WTC11 (cell line): ENCODE measurements at regions not wholly inside any gene's neighbourhood (a gene's known extent, or its start where the extent isn't known, plus 50 kb on each side); places are given as distances from the start of the nearest gene placed in this dataset.

Source experiments
- ATAC-seq: fragments of 200-7000 bp; cut with Tn5 transposase; 2 replicates; pipeline ENCODE4 v1.10.0; 2021; ENCODE audit warnings: mild to moderate bottlenecking, moderate library complexity
- CTCF ChIA-PET: fragments of 300-600 bp; sonication (Branson Sonifier 250); formaldehyde crosslinking; loops from one replicate; lab custom pipeline; 2021; ENCODE audit warnings: antibody characterized with exemption; lab: Charles Lee
- POLR2A ChIA-PET: fragments of 350-600 bp; sonication (Branson Sonifier 250); formaldehyde crosslinking; loops from one replicate; lab custom pipeline; 2021; ENCODE audit warnings: antibody characterized with exemption; lab: Charles Lee
- DNase-seq: peaks from one replicate; pipeline ENCODE4 v3.0.0; 2021; ENCODE audit warnings: low spot score
- H3K27ac Mint-ChIP-seq: 2 replicates; pipeline ENCODE4 v1.8.0; 2021; ENCODE audit warnings: mixed read lengths
- H3K27me3 Mint-ChIP-seq: 2 replicates; pipeline ENCODE4 v1.8.0; 2021; ENCODE audit warnings: low read depth, mild to moderate bottlenecking, moderate library complexity, mixed read lengths
- H3K36me3 Mint-ChIP-seq: 2 replicates; pipeline ENCODE4 v1.8.0; 2021; ENCODE audit warnings: mixed read lengths
- H3K4me1 Mint-ChIP-seq: 2 replicates; pipeline ENCODE4 v1.8.0; 2022; ENCODE audit warnings: mixed read lengths
- H3K4me3 Mint-ChIP-seq: 2 replicates; pipeline ENCODE4 v1.8.0; 2021; ENCODE audit warnings: mild to moderate bottlenecking, moderate library complexity, mixed read lengths
- H3K9me3 Mint-ChIP-seq: 2 replicates; pipeline ENCODE4 v1.8.0; 2021; ENCODE audit warnings: mixed read lengths
- CREB1 ChIP-seq: sonication (generic); formaldehyde crosslinking; IDR thresholded peaks from 2 replicates; pipeline ENCODE4 v1.8.0; 2023; ENCODE audit warnings: mild to moderate bottlenecking, missing genetic modification reagents
- NFATC4 ChIP-seq: fragments of 250-450 bp; sonication (Bioruptor Pico); IDR thresholded peaks from 2 replicates; pipeline ENCODE4 v1.9.0; 2021; ENCODE audit warnings: mild to moderate bottlenecking
- NFYB ChIP-seq: sonication (generic); formaldehyde crosslinking; conservative IDR thresholded peaks from 2 replicates; pipeline ENCODE4 v1.8.0; 2022; ENCODE audit warnings: low read depth, missing genetic modification reagents
- PRRX2 ChIP-seq: fragments of 250-450 bp; sonication (Bioruptor Pico); IDR thresholded peaks from 2 replicates; pipeline ENCODE4 v1.8.0; 2021; ENCODE audit warnings: mild to moderate bottlenecking
- RELA ChIP-seq: sonication (generic); formaldehyde crosslinking; IDR thresholded peaks from 2 replicates; pipeline ENCODE4 v1.8.1; 2022; ENCODE audit warnings: missing genetic modification reagents, mild to moderate bottlenecking, borderline replicate concordance
- SP1 ChIP-seq: sonication (generic); formaldehyde crosslinking; conservative IDR thresholded peaks from 2 replicates; pipeline ENCODE4 v1.8.1; 2022; ENCODE audit warnings: missing genetic modification reagents
- TP53 ChIP-seq: sonication (generic); formaldehyde crosslinking; IDR thresholded peaks from 2 replicates; pipeline ENCODE4 v1.8.1; 2023; ENCODE audit warnings: mild to moderate bottlenecking, missing genetic modification reagents
- ZNF396 ChIP-seq: fragments of 250-450 bp; sonication (Bioruptor Pico); IDR thresholded peaks from 2 replicates; pipeline ENCODE4 v1.8.0; 2021; ENCODE audit warnings: mild to moderate bottlenecking, moderate library complexity, borderline replicate concordance
- TF ChIP-seq, protein P1 (sequence below): fragments of 250-450 bp; sonication (Bioruptor Pico); IDR thresholded peaks from 2 replicates; pipeline ENCODE4 v2.1.2; 2022; ENCODE audit warnings: mild to moderate bottlenecking, moderate library complexity
- TF ChIP-seq, protein P2 (sequence below): fragments of 250-450 bp; sonication (Bioruptor Pico); IDR thresholded peaks from 2 replicates; pipeline ENCODE4 v1.8.0; 2021; ENCODE audit warnings: mild to moderate bottlenecking
- TF ChIP-seq, protein P3 (sequence below): sonication (generic); formaldehyde crosslinking; IDR thresholded peaks from 2 replicates; pipeline ENCODE4 v1.8.0; 2023; ENCODE audit warnings: missing genetic modification reagents, mild to moderate bottlenecking, borderline replicate concordance
- TF ChIP-seq, protein P4 (sequence below): sonication (generic); formaldehyde crosslinking; IDR thresholded peaks from 2 replicates; pipeline ENCODE4 v1.8.1; 2023; ENCODE audit warnings: mild to moderate bottlenecking, missing genetic modification reagents
- TF ChIP-seq, protein P5 (sequence below): fragments of 250-450 bp; sonication (Bioruptor Pico); IDR thresholded peaks from 2 replicates; pipeline ENCODE4 v1.9.0; 2021; ENCODE audit warnings: mild to moderate bottlenecking, borderline replicate concordance
- TF ChIP-seq, protein P6 (sequence below): sonication (generic); formaldehyde crosslinking; IDR thresholded peaks from 2 replicates; pipeline ENCODE4 v1.8.1; 2022; ENCODE audit warnings: mild to moderate bottlenecking, moderate library complexity, missing genetic modification reagents
- TF ChIP-seq, protein P7 (sequence below): fragments of 250-450 bp; sonication (Bioruptor Pico); IDR thresholded peaks from 2 replicates; pipeline ENCODE4 v1.9.0; 2021; ENCODE audit warnings: mild to moderate bottlenecking
- TF ChIP-seq, protein P8 (sequence below): sonication (generic); formaldehyde crosslinking; conservative IDR thresholded peaks from 2 replicates; pipeline ENCODE4 v1.8.1; 2023; ENCODE audit warnings: mild to moderate bottlenecking, low read depth, missing genetic modification reagents, moderate library complexity

DNA sequence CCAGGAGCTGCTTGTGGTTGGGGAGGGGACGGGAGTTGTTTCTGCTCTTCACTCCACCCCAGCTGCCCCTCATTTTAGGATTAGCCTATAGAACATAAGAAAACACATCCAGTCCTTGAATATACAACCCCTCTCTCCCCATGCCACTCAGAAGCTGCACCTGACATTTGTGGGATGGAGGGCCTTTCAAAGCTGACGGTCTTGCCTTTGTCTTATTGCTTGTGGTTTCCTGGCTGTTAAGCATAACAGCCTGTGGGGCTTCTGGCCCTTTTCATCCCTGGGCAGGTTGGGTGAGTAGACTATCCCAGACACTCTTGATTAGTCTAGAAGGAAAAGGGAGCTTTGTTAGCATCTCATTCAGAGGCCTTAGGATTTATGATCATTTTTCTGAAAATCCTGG, 407.6 kb upstream of the BOD1L1 start:
- TF ChIP-seq, protein P1, sequence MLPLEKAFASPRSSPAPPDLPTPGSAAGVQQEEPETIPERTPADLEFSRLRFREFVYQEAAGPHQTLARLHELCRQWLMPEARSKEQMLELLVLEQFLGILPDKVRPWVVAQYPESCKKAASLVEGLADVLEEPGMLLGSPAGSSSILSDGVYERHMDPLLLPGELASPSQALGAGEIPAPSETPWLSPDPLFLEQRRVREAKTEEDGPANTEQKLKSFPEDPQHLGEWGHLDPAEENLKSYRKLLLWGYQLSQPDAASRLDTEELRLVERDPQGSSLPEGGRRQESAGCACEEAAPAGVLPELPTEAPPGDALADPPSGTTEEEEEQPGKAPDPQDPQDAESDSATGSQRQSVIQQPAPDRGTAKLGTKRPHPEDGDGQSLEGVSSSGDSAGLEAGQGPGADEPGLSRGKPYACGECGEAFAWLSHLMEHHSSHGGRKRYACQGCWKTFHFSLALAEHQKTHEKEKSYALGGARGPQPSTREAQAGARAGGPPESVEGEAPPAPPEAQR (CRISPR knock-in tag), result no peak
- TF ChIP-seq, protein P2, sequence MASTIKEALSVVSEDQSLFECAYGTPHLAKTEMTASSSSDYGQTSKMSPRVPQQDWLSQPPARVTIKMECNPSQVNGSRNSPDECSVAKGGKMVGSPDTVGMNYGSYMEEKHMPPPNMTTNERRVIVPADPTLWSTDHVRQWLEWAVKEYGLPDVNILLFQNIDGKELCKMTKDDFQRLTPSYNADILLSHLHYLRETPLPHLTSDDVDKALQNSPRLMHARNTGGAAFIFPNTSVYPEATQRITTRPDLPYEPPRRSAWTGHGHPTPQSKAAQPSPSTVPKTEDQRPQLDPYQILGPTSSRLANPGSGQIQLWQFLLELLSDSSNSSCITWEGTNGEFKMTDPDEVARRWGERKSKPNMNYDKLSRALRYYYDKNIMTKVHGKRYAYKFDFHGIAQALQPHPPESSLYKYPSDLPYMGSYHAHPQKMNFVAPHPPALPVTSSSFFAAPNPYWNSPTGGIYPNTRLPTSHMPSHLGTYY (CRISPR knock-in tag), result no peak
- TF ChIP-seq, protein P3, sequence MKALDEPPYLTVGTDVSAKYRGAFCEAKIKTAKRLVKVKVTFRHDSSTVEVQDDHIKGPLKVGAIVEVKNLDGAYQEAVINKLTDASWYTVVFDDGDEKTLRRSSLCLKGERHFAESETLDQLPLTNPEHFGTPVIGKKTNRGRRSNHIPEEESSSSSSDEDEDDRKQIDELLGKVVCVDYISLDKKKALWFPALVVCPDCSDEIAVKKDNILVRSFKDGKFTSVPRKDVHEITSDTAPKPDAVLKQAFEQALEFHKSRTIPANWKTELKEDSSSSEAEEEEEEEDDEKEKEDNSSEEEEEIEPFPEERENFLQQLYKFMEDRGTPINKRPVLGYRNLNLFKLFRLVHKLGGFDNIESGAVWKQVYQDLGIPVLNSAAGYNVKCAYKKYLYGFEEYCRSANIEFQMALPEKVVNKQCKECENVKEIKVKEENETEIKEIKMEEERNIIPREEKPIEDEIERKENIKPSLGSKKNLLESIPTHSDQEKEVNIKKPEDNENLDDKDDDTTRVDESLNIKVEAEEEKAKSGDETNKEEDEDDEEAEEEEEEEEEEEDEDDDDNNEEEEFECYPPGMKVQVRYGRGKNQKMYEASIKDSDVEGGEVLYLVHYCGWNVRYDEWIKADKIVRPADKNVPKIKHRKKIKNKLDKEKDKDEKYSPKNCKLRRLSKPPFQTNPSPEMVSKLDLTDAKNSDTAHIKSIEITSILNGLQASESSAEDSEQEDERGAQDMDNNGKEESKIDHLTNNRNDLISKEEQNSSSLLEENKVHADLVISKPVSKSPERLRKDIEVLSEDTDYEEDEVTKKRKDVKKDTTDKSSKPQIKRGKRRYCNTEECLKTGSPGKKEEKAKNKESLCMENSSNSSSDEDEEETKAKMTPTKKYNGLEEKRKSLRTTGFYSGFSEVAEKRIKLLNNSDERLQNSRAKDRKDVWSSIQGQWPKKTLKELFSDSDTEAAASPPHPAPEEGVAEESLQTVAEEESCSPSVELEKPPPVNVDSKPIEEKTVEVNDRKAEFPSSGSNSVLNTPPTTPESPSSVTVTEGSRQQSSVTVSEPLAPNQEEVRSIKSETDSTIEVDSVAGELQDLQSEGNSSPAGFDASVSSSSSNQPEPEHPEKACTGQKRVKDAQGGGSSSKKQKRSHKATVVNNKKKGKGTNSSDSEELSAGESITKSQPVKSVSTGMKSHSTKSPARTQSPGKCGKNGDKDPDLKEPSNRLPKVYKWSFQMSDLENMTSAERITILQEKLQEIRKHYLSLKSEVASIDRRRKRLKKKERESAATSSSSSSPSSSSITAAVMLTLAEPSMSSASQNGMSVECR (CRISPR knock-in tag), result no peak
- TF ChIP-seq NFYB (CRISPR knock-in tag) (no peak), ZNF396 (no peak), PRRX2 (CRISPR knock-in tag) (no peak)
- TF ChIP-seq, protein P4, sequence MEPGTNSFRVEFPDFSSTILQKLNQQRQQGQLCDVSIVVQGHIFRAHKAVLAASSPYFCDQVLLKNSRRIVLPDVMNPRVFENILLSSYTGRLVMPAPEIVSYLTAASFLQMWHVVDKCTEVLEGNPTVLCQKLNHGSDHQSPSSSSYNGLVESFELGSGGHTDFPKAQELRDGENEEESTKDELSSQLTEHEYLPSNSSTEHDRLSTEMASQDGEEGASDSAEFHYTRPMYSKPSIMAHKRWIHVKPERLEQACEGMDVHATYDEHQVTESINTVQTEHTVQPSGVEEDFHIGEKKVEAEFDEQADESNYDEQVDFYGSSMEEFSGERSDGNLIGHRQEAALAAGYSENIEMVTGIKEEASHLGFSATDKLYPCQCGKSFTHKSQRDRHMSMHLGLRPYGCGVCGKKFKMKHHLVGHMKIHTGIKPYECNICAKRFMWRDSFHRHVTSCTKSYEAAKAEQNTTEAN (CRISPR knock-in tag), result no peak
- TF ChIP-seq, protein P5, sequence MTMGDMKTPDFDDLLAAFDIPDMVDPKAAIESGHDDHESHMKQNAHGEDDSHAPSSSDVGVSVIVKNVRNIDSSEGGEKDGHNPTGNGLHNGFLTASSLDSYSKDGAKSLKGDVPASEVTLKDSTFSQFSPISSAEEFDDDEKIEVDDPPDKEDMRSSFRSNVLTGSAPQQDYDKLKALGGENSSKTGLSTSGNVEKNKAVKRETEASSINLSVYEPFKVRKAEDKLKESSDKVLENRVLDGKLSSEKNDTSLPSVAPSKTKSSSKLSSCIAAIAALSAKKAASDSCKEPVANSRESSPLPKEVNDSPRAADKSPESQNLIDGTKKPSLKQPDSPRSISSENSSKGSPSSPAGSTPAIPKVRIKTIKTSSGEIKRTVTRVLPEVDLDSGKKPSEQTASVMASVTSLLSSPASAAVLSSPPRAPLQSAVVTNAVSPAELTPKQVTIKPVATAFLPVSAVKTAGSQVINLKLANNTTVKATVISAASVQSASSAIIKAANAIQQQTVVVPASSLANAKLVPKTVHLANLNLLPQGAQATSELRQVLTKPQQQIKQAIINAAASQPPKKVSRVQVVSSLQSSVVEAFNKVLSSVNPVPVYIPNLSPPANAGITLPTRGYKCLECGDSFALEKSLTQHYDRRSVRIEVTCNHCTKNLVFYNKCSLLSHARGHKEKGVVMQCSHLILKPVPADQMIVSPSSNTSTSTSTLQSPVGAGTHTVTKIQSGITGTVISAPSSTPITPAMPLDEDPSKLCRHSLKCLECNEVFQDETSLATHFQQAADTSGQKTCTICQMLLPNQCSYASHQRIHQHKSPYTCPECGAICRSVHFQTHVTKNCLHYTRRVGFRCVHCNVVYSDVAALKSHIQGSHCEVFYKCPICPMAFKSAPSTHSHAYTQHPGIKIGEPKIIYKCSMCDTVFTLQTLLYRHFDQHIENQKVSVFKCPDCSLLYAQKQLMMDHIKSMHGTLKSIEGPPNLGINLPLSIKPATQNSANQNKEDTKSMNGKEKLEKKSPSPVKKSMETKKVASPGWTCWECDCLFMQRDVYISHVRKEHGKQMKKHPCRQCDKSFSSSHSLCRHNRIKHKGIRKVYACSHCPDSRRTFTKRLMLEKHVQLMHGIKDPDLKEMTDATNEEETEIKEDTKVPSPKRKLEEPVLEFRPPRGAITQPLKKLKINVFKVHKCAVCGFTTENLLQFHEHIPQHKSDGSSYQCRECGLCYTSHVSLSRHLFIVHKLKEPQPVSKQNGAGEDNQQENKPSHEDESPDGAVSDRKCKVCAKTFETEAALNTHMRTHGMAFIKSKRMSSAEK (CRISPR knock-in tag), result no peak
- TF ChIP-seq, protein P6, sequence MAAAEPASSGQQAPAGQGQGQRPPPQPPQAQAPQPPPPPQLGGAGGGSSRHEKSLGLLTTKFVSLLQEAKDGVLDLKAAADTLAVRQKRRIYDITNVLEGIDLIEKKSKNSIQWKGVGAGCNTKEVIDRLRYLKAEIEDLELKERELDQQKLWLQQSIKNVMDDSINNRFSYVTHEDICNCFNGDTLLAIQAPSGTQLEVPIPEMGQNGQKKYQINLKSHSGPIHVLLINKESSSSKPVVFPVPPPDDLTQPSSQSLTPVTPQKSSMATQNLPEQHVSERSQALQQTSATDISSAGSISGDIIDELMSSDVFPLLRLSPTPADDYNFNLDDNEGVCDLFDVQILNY (CRISPR knock-in tag), result no peak
- DNase-seq (no peak), ATAC-seq (peak; percentile 44; the same call in 1 of the 2 replicates)
- Mint-ChIP-seq H3K27me3 (no peaks in the 10 kb centered on the region), H3K4me1 (peaks cover 22% of the 10 kb centered on the region), H3K27ac (no peak overlapping the region), H3K9me3 (no peaks in the 10 kb centered on the region), H3K36me3 (no peaks in the 10 kb centered on the region), H3K4me3 (no peak overlapping the region)
- ChIA-PET POLR2A (no interaction called here), CTCF (no interaction called here)

DNA sequence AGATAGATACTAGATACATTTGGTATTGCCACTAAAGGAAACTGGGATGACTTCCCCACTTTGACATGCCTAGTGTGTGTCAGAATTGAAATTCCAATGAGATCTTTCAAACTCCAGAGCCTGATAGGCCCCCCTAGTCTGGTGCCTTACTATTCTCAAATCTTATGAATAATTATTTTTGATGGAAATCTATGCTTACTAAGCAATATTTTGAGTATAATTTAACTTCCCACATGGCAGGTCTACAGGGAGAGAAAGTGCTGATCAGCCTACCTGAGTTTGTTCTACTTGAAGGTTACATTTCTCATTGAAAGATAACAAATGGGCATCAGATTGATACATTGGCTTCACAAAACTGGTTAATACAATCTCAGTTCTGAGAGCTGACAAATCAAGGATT, 415.7 kb upstream of the BOD1L1 start:
- no peak for DNase-seq
- no peaks in the 10 kb centered on the region for H3K27me3 Mint-ChIP-seq
- H3K27ac Mint-ChIP-seq, result no peak overlapping the region
- no peaks in the 10 kb centered on the region for H3K9me3 Mint-ChIP-seq
- ATAC-seq, result no peak
- CTCF ChIA-PET, result no interaction called here
- peaks cover 2% of the 10 kb centered on the region; the same call in 1 of the 2 replicates for H3K4me1 Mint-ChIP-seq
- no peak overlapping the region for H3K4me3 Mint-ChIP-seq
- POLR2A ChIA-PET, result no interaction called here
- H3K36me3 Mint-ChIP-seq, result no peaks in the 10 kb centered on the region
- no peak for TF ChIP-seq CREB1 (CRISPR knock-in tag)
- TF ChIP-seq TP53 (CRISPR knock-in tag), result no peak
- TF ChIP-seq, protein P7, sequence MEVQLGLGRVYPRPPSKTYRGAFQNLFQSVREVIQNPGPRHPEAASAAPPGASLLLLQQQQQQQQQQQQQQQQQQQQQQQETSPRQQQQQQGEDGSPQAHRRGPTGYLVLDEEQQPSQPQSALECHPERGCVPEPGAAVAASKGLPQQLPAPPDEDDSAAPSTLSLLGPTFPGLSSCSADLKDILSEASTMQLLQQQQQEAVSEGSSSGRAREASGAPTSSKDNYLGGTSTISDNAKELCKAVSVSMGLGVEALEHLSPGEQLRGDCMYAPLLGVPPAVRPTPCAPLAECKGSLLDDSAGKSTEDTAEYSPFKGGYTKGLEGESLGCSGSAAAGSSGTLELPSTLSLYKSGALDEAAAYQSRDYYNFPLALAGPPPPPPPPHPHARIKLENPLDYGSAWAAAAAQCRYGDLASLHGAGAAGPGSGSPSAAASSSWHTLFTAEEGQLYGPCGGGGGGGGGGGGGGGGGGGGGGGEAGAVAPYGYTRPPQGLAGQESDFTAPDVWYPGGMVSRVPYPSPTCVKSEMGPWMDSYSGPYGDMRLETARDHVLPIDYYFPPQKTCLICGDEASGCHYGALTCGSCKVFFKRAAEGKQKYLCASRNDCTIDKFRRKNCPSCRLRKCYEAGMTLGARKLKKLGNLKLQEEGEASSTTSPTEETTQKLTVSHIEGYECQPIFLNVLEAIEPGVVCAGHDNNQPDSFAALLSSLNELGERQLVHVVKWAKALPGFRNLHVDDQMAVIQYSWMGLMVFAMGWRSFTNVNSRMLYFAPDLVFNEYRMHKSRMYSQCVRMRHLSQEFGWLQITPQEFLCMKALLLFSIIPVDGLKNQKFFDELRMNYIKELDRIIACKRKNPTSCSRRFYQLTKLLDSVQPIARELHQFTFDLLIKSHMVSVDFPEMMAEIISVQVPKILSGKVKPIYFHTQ, result no peak
- TF ChIP-seq, protein P8, sequence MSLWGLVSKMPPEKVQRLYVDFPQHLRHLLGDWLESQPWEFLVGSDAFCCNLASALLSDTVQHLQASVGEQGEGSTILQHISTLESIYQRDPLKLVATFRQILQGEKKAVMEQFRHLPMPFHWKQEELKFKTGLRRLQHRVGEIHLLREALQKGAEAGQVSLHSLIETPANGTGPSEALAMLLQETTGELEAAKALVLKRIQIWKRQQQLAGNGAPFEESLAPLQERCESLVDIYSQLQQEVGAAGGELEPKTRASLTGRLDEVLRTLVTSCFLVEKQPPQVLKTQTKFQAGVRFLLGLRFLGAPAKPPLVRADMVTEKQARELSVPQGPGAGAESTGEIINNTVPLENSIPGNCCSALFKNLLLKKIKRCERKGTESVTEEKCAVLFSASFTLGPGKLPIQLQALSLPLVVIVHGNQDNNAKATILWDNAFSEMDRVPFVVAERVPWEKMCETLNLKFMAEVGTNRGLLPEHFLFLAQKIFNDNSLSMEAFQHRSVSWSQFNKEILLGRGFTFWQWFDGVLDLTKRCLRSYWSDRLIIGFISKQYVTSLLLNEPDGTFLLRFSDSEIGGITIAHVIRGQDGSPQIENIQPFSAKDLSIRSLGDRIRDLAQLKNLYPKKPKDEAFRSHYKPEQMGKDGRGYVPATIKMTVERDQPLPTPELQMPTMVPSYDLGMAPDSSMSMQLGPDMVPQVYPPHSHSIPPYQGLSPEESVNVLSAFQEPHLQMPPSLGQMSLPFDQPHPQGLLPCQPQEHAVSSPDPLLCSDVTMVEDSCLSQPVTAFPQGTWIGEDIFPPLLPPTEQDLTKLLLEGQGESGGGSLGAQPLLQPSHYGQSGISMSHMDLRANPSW (CRISPR knock-in tag), result no peak
- no peak for TF ChIP-seq SP1 (CRISPR knock-in tag)
- TF ChIP-seq NFATC4, result no peak
- no peak for TF ChIP-seq RELA (CRISPR knock-in tag)
